IgD-negative memory B cell (primary cell): ENCODE measurements at regions not wholly inside any gene's neighbourhood (a gene's known extent, or its start where the extent isn't known, plus 50 kb on each side); places are given as distances from the start of the nearest gene placed in this dataset.

Experiments
- H3K27ac Mint-ChIP-seq, 3 donors: one replicate each; pipeline ENCODE4 v1.8.0; 2020 to 2022; ENCODE audit warnings: mild to moderate bottlenecking in 3 of 3, mixed read lengths in 3 of 3, moderate library complexity in 1 of 3
- H3K27me3 Mint-ChIP-seq: one replicate; pipeline ENCODE4 v1.8.0; 2021; ENCODE audit warnings: mixed read lengths
- H3K36me3 Mint-ChIP-seq: one replicate; pipeline ENCODE4 v1.8.0; 2020; ENCODE audit warnings: mild to moderate bottlenecking, mixed read lengths
- H3K4me1 Mint-ChIP-seq, 3 donors: one replicate each; pipeline ENCODE4 v1.8.0; 2020 to 2022; ENCODE audit warnings: mixed read lengths in 3 of 3, mild to moderate bottlenecking in 1 of 3
- H3K4me3 Mint-ChIP-seq, 4 donors: one replicate each; pipeline ENCODE4 v1.8.0; 2020 to 2022; ENCODE audit warnings: mild to moderate bottlenecking in 4 of 4, mixed read lengths in 4 of 4, moderate library complexity in 3 of 4
- H3K9me3 Mint-ChIP-seq, 3 donors: one replicate each; pipeline ENCODE4 v1.8.0; 2020 to 2021; ENCODE audit warnings: mixed read lengths in 3 of 3, mild to moderate bottlenecking in 1 of 3

DNA sequence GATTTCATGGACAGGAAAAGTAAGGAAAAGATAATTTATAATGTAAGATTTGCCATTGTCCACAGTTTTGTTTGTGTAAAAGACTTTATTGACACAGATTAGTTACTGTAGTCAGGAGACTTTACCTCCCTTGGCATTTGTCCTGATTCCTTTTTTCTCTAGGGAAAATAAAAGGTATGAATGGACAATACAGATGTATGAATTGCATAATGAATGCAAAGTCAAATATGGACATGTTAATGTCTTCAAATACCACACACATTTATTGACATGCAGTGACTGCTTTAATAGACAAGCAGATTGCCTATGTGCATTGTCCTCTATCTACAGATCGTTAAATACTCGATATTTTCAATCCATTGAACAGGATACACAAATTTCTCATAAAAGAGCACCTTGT, 999.7 kb upstream of the SEL1L start:
- no peak overlapping the region for H3K4me3 Mint-ChIP-seq
- peaks cover 0 to 6% (median 3%) of the 10 kb centered on the region in 3 donors for H3K9me3 Mint-ChIP-seq
- H3K27me3 Mint-ChIP-seq = no peaks in the 10 kb centered on the region
- H3K36me3 Mint-ChIP-seq = no peaks in the 10 kb centered on the region
- H3K27ac Mint-ChIP-seq = no peak overlapping the region
- no peaks in the 10 kb centered on the region for H3K4me1 Mint-ChIP-seq

DNA sequence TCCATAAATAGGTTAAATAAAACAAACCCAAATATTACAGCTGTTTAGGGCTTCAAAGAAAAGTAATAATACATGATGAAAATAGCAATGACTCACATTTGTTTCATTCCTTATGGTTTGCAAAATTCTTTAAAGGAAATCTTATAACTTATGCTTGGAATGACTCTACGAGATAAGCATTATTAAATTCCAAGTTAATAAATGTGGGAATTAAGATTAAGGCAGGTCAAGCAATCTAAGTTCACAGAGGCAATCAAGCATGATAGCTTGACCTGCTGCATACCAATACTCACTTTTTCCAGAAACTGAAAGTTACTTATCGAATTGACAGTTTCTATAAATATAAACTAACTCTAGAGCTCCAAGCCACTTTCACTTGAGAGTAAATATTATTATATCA, 1002.9 kb upstream of the SEL1L start:
- no peak overlapping the region for H3K4me3 Mint-ChIP-seq
- no peaks in the 10 kb centered on the region for H3K4me1 Mint-ChIP-seq
- H3K36me3 Mint-ChIP-seq = peaks cover 4% of the 10 kb centered on the region
- no peak overlapping the region for H3K27ac Mint-ChIP-seq
- no peaks in the 10 kb centered on the region for H3K27me3 Mint-ChIP-seq
- peaks cover 3 to 14% (median 4%) of the 10 kb centered on the region in 3 donors for H3K9me3 Mint-ChIP-seq

DNA sequence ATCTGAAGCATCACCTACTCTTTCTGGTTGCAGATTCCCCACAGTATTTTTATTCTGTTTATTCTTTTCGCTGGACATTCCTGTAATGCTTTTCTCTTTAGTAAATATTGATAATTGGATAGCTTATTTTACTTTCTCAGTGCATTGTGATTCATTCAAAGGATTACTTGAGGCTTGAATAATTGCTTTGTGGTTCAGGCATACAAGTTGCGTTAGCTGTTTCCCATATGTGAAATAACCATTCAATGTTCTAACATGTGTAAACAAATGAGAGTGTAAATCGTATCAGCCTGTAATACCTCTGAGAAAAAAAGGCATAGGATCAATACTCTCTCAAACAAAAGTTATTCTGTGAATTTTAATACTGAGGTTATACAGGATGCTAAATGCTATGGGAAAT, 1004.2 kb upstream of the SEL1L start:
- peaks cover 5% of the 10 kb centered on the region for H3K36me3 Mint-ChIP-seq
- no peak overlapping the region for H3K27ac Mint-ChIP-seq
- peaks cover 4 to 16% (median 4%) of the 10 kb centered on the region in 3 donors for H3K9me3 Mint-ChIP-seq
- no peaks in the 10 kb centered on the region for H3K4me1 Mint-ChIP-seq
- no peak overlapping the region for H3K4me3 Mint-ChIP-seq
- no peaks in the 10 kb centered on the region for H3K27me3 Mint-ChIP-seq

DNA sequence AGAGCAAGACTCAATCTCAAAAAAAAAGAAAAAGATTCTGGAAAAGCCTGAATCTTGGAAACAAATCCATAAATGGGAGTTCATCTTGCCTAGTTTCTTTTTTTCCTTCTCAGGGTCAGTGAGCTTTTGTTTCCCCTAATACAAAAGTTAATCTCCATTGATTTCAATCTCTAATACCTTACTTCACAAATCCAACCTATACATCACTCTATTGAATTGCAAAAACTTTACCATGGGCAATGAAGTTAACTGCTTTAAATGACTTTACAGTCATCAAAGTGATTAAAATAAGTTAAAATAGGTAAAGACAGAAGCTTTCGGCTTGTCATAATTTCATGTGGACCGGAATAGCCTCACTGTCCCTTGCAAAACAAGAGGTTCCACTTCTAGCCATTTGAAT, 1012.7 kb upstream of the SEL1L start:
- Mint-ChIP-seq H3K9me3 (peaks cover 2 to 15% (median 8%) of the 10 kb centered on the region in 3 donors), H3K4me3 (no peak overlapping the region), H3K27ac (no peak overlapping the region), H3K4me1 (no peaks in the 10 kb centered on the region), H3K27me3 (no peaks in the 10 kb centered on the region), H3K36me3 (peaks cover 1% of the 10 kb centered on the region)

DNA sequence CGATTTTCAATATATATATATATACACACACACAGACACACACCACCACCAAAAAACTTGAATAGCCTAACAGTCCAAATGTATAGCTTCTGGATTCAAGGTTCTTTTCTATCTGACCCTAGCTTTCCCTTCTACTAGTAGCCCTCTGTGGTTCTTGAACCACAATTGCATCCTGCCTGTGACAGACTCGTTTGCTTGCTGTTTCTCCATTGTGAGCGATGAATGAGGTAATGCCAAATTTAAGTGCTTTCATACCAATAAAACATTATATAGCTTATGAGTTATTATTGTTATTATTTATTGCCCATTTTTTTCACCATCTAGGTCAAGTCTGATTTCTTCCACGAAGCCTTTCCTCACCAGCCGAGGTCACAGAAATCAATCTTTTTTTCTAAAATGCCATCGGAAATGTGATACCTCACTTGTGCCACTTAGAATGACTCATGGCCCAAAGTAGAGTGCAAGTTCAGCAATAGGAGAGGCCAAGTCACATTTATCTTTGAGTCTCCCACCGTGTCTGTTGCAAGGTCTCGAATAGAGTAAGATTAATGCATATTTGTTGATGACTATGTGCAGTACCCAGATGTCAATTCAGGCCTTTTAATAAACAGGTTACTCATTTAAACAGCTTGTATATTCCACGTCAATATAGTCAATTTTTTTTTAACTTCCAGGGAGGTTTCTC, 1015.8 kb upstream of the SEL1L start:
- Mint-ChIP-seq H3K36me3 (no peaks in the 10 kb centered on the region), H3K4me1 (no peaks in the 10 kb centered on the region), H3K27me3 (no peaks in the 10 kb centered on the region), H3K4me3 (peak overlapping the region in 1 of 4 donors; percentile 3), H3K27ac (no peak overlapping the region), H3K9me3 (peaks cover 6 to 14% (median 9%) of the 10 kb centered on the region in 3 donors)

DNA sequence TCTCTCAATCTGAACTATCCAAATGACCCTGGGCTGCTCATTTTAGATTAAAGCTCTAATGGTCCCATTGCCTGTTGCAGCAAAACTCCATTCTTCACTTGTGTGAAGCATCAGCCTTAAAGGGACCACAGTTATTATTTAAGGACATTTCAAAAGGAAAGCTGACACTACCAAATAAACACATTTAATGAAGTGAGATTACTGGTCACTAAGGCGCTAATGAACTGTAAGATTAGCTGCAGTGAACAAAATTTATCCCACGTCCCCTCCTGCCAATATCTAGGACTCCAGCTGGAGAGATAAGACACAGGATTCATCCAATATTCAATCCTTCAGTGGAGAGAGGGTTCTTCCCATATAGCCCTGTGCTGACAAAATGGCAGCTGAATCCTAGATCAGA, 1029.2 kb upstream of the SEL1L start:
- no peaks in the 10 kb centered on the region for H3K27me3 Mint-ChIP-seq
- H3K4me1 Mint-ChIP-seq = peaks cover 0 to 1% (median 0%) of the 10 kb centered on the region in 3 donors
- no peak overlapping the region for H3K27ac Mint-ChIP-seq
- H3K36me3 Mint-ChIP-seq = no peaks in the 10 kb centered on the region
- H3K9me3 Mint-ChIP-seq = peaks cover 0 to 10% (median 10%) of the 10 kb centered on the region in 3 donors
- H3K4me3 Mint-ChIP-seq = no peak overlapping the region

DNA sequence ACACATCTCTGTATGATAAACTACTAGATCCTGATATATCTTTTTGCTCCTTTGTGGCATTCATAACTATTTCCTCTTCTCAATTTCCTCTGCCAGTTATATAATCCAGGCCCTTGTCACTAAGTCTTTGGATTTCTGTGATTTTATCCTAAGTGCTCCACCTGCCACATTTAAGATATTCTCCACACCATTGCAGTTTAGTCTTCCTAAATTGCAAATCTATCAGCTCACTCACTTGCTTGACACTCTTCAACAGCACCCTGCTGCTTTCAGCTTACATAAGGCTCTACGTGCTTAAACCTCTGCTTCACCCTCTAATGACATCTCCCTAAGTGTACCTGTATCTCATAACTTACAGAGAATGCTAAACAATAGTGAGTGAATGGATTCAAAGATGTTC, 1032.2 kb upstream of the SEL1L start:
- no peaks in the 10 kb centered on the region for H3K36me3 Mint-ChIP-seq
- peaks cover 0 to 1% (median 0%) of the 10 kb centered on the region in 3 donors for H3K4me1 Mint-ChIP-seq
- no peak overlapping the region for H3K4me3 Mint-ChIP-seq
- H3K27me3 Mint-ChIP-seq = no peaks in the 10 kb centered on the region
- no peak overlapping the region for H3K27ac Mint-ChIP-seq
- peaks cover 0 to 10% (median 6%) of the 10 kb centered on the region in 3 donors for H3K9me3 Mint-ChIP-seq

DNA sequence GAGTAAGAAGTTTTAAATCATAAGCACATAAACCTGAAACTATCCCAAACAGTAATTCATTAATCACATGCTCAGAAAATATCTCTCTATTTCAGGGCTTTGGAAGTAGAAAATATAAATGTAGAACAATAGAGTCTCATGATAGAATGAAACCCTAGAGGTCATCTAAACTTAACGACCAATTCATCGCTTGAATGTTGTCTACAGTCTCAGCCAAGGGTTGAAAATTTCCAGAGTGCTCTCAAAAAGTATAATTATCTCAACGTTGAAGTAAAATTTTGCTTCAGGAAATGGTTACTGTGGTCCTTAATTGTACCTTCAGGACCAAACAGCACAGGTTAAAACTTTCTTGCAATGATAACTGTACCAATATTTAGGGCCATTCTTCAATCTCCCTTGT, 1053.6 kb upstream of the SEL1L start:
- Mint-ChIP-seq H3K27ac (no peak overlapping the region), H3K4me1 (peaks cover 0 to 1% (median 0%) of the 10 kb centered on the region in 3 donors), H3K27me3 (no peaks in the 10 kb centered on the region), H3K4me3 (no peak overlapping the region), H3K36me3 (no peaks in the 10 kb centered on the region), H3K9me3 (peaks cover 4 to 18% (median 5%) of the 10 kb centered on the region in 3 donors)

DNA sequence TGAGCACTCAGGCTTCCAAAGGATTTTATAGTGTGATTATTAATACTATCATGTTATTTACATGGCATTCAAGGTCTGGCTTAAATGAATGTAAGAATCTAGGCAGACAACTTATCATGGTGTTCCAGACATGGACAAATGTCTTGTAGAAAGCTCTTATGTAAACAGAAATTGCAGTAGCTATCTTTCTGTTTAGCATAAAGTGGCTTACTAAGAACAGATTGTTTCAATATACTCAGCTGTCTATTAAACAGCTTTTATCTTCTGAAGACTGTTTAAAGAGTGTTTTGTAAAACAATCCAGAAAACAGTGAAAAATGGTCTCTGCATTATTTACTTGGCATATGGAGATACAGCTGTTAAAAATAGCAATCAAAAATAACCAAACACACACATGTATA, 1061.8 kb upstream of the SEL1L start:
- Mint-ChIP-seq H3K9me3 (peaks cover 4 to 5% (median 5%) of the 10 kb centered on the region in 3 donors), H3K4me1 (peaks cover 0 to 1% (median 0%) of the 10 kb centered on the region in 3 donors), H3K36me3 (no peaks in the 10 kb centered on the region), H3K4me3 (no peak overlapping the region), H3K27me3 (no peaks in the 10 kb centered on the region), H3K27ac (no peak overlapping the region)

DNA sequence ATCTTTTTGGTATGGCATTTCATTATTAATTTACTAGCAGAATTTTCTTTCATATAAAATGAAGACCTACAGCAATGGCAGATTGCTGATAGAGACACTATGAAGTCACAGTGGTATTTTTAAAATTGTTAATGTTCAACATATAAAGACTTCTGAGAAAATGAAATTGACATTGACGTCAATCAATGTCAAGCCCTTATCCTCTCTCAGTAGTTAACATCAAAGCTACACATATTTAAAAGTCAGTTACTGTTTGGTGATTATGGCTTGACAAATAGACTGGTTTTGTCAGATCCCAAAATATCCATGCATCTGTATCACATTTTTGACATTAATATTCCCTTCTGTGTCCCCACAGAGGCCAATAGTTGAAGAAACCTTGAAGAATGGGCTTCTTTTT, 1069.1 kb upstream of the SEL1L start:
- no peaks in the 10 kb centered on the region for H3K4me1 Mint-ChIP-seq
- H3K27ac Mint-ChIP-seq = no peak overlapping the region
- no peaks in the 10 kb centered on the region for H3K27me3 Mint-ChIP-seq
- H3K9me3 Mint-ChIP-seq = peaks cover 3 to 10% (median 5%) of the 10 kb centered on the region in 3 donors
- no peak overlapping the region for H3K4me3 Mint-ChIP-seq
- no peaks in the 10 kb centered on the region for H3K36me3 Mint-ChIP-seq

DNA sequence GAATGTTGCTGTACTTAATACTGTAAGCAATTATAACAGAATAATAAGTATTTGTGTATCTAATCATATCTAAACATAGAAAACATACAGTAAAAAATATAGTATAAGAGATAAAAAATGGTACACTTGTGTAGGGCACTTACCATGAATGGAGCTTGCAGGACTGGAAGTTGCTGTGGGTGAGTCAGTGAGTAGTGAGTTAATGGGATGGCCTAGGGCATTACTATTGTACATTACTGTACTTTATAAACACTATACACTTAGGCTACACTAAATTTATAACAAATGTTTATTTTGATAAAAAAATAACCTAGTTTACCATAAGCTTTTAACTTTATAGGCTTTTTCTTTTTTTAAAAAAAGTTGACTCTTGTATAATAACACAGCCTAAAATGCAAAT, 1071.2 kb upstream of the SEL1L start:
- no peaks in the 10 kb centered on the region for H3K4me1 Mint-ChIP-seq
- no peak overlapping the region for H3K4me3 Mint-ChIP-seq
- H3K9me3 Mint-ChIP-seq = peaks cover 0 to 11% (median 5%) of the 10 kb centered on the region in 3 donors
- H3K27ac Mint-ChIP-seq = no peak overlapping the region
- H3K36me3 Mint-ChIP-seq = no peaks in the 10 kb centered on the region
- H3K27me3 Mint-ChIP-seq = no peaks in the 10 kb centered on the region

DNA sequence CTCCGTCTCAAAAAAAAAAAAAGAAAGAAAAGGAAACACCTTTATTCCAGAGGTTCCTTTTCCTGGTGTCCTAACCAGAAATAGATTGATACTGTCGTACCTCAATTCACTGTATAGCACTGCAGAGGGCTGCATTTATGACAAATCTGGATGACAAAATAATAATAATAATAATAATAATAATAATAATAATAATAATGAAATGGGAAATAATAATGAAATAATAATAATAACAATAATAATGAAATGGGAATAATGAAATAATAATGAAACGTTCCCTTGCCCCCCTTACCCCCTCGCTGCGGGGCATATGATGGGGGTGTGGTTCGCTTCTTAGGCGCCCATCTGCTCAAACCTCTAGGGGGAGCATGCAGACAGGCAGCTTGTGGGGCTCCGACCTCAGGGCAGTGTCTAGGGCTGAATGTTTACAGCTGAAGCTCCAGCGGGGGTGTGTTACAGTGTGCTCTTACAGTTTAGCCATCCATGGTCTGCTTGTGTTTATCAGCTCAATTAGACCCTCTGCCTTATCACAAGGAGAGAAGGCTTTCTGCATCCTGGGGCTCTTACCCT, 1088.3 kb upstream of the SEL1L start:
- H3K4me3 Mint-ChIP-seq = no peak overlapping the region
- no peak overlapping the region for H3K27ac Mint-ChIP-seq
- no peaks in the 10 kb centered on the region for H3K4me1 Mint-ChIP-seq
- H3K27me3 Mint-ChIP-seq = no peaks in the 10 kb centered on the region
- peaks cover 0 to 4% (median 1%) of the 10 kb centered on the region in 3 donors for H3K9me3 Mint-ChIP-seq
- peaks cover 3% of the 10 kb centered on the region for H3K36me3 Mint-ChIP-seq

DNA sequence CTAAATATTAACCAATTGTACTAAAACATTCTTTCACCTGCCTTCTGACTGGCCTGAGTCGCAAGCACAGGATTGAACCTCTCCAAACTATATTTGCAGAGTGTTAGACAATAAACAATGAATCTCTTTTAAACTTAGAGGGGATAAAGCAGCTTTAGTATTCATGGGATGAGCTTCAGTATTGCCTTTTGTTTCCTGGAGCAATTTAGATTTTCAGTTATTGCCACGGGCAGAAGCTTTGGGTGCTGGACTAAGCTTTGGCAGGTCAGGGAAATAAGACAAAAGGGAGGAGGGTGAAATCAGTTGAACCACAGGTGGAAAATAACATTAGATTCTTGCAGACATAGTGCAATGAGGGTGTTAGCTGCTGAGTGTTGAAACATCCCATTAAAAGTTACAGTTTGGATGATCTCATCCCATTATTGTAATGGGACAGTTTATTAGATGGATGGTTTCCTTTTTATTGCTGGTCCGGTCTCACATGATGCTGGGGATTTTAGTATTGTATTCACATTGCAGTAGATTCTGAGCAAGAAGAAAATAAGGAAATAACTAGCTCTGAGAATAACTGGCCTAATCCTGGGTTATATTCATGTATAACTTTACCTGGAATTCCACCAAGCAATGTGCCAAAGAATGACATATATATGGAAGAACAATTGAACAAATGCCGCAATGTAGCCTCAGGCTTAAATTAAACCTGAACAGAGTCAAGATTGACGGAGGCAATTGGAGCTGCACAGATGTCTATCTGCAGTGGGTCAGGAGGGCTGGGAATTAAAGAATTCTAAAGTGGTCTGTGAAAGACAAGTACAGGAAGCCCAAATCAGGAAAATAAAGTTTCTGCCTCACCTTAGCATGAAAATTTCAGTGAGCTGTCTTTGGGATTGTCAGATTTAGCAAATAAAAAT, 1092.8 kb upstream of the SEL1L start:
- H3K4me1 Mint-ChIP-seq = no peaks in the 10 kb centered on the region

DNA sequence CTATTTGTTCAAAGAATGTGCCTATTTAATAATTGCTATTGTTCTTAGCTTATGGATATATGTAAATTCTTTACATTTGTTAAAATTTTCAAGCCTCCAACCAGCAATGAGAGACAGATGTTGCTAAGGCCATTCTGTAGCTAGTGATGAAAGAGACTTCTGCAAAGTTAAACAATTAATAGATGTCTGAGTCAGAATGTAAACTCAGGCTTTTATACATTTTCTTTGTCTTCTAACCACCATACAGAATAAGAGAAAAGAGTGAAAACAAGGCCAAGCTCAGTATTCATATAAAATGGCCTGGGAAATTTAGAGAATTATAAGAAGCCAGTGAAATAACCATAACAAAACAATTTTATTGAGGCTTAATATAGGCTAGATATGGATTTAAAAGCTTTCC, 1102.3 kb upstream of the SEL1L start:
- Mint-ChIP-seq H3K27me3 (no peaks in the 10 kb centered on the region), H3K27ac (no peak overlapping the region), H3K9me3 (peaks cover 6 to 15% (median 6%) of the 10 kb centered on the region in 3 donors), H3K36me3 (no peaks in the 10 kb centered on the region), H3K4me1 (no peaks in the 10 kb centered on the region), H3K4me3 (no peak overlapping the region)

More for the DNA sequence above, 1092.8 kb upstream of the SEL1L start:
- Mint-ChIP-seq H3K9me3 (peaks cover 4 to 11% (median 5%) of the 10 kb centered on the region in 3 donors), H3K4me3 (no peak overlapping the region), H3K27ac (no peak overlapping the region), H3K36me3 (no peaks in the 10 kb centered on the region), H3K27me3 (no peaks in the 10 kb centered on the region)

DNA sequence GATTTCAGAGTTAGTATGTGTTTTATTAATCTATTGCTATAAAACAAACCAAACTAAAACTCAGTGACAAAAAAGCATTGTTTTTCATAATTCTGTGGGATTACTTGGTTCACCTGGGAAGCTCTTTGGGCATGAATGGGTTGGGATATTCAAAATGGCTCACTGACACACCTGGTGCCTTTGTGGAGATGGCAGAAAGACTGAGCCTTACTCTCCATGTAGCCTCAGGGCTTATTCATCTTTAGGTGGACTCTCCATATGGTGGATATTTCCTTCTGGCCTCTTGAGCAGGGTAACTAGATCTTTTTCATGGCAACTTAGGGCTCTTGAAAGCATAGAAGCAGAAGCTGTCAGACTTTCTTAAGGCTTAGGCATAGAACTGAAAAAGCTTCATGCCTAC, 1102.8 kb upstream of the SEL1L start:
- no peaks in the 10 kb centered on the region for H3K4me1 Mint-ChIP-seq
- H3K4me3 Mint-ChIP-seq = no peak overlapping the region
- no peaks in the 10 kb centered on the region for H3K27me3 Mint-ChIP-seq
- no peak overlapping the region for H3K27ac Mint-ChIP-seq
- H3K9me3 Mint-ChIP-seq = peaks cover 4 to 9% (median 6%) of the 10 kb centered on the region in 3 donors
- H3K36me3 Mint-ChIP-seq = no peaks in the 10 kb centered on the region
